IMR-90 (cell line): ENCODE measurements at regions not wholly inside any gene's neighbourhood (a gene's known extent, or its start where the extent isn't known, plus 50 kb on each side); places are given as distances from the start of the nearest gene placed in this dataset.

Experiments
- POLR2A ChIP-seq: IDR thresholded peaks from 2 replicates; pipeline ENCODE4 v1.6.1; 2012; ENCODE audit warnings: mild to moderate bottlenecking, low read depth, low read length
- RFX5 ChIP-seq: IDR thresholded peaks from 2 replicates; pipeline ENCODE4 v1.8.0; 2012; ENCODE audit warnings: low read depth, mild to moderate bottlenecking, low read length, moderate library complexity

DNA sequence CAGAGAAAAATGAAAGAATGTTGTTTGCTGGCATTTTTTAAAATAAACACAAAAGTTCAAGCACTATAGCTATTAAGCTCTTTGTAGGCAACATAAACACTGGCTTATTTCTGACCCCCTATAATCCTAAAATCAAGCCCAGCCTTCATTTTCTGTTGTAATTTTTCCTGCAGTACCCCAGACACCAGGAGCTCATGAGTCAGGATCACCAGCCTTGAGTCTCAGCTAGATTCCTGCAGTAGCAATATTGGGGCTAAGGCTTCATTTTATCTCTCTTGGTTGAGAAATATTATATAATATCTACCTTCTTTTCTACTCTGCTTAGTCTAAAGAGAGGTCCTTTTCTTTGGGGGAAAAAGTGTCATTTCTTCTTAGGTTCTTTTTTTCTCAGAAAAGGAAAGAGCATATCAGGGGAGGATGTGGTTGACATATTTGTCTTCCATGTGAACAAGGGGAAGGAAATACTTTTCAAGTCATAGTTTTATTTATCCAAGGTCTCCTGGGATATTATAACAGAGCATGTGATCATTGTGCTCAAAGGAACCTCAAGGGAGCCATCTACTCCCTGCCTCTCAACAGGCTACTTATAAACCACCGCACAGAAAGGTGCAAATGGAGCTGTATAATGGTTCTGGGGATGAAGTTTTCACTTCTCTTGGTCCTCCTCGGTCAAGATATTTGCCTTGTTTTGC is 678.3 kb upstream of the NR3C2 start:
- TF ChIP-seq POLR2A: no peak
- TF ChIP-seq RFX5: no peak
